ENCODE measurements at regions not wholly inside any gene's neighbourhood (a gene's known extent, or its start where the extent isn't known, plus 50 kb on each side); places are given as distances from the start of the nearest gene placed in this dataset.

- no peak for TF ChIP-seq CHD7 (IDR thresholded peaks at IDR 0.05; ENCODE audit: insufficient replicate concordance, low read length)
- no peak for TF ChIP-seq GABPA (IDR thresholded peaks at IDR 0.05; ENCODE audit: borderline replicate concordance, insufficient read depth, low read length)
- TF ChIP-seq JUN (IDR thresholded peaks at IDR 0.05; ENCODE audit: low read depth, low read length) = no peak
- TF ChIP-seq RBBP5 (IDR thresholded peaks at IDR 0.05; ENCODE audit: borderline replicate concordance, low read depth, low read length) = no peak
- no peak for TF ChIP-seq GTF2F1 (IDR thresholded peaks at IDR 0.05; ENCODE audit: borderline replicate concordance, low read depth, low read length)
Measured at GRCh38 chr10:25101461-25102146, 73.2 kb upstream of the GPR158 start (continued).

Measured in H1 (cell line).